ENCODE measurements at regions not wholly inside any gene's neighbourhood (a gene's known extent, or its start where the extent isn't known, plus 50 kb on each side); places are given as distances from the start of the nearest gene placed in this dataset.
"Not testable (repeated sequence)": the region's sequence is repeated elsewhere in the genome, so short reads cannot be mapped to it uniquely, and the experiment has no call there.

- DNase-seq (no peak), ATAC-seq (no peak)
- intact Hi-C loops (cut with micrococcal nuclease): no loop called here
Measured at GRCh38 chr13:89432997-89433396, 1761.8 kb downstream of the SLITRK5 start.

DNA sequence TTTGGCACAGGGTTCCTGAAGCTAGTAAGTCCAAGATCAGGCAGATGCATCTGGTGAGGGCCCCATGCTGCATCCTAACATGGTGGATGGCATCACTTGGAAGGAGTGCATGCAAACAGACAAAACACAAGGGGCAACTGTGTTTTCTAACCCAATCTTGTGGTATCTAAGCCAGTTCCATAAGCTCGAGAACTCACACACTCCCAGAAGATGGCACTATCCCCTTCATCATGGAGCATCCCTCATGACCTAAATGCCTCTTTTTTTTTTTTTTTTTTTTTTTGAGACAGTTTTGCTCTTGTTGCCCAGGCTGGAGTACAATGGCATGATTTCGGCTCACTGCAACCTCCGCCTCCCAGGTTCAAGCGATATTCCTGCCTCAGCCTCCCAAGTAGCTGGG, 1763.5 kb downstream of the SLITRK5 start:
- ATAC-seq; DNase-seq; intact Hi-C loops (cut with micrococcal nuclease): not testable (repeated sequence)

- no peak for DNase-seq
- intact Hi-C loops (cut with micrococcal nuclease): no loop called here
- ATAC-seq: no peak
Measured at GRCh38 chr13:89454681-89455080, 1783.5 kb downstream of the SLITRK5 start.

DNA sequence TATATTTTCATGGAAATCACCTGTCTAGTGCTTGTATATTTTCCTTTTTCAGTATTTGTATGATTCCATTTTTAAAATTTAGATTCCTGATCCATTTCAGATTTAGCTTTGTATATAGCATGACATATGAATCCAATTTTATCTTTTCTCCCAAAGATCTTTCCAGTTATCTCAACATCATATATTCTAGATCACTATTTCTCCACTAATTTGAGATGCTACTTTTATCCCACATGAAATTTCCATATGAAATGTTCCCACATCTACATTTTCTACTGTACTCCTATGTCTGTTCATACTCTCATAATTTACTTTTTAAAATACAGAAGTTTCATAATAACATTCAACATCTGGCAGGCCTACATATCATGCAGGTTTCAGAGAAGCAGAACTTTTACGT, 1784.1 kb downstream of the SLITRK5 start:
- no peak for ATAC-seq
- DNase-seq: no peak
- intact Hi-C loops (cut with micrococcal nuclease): no loop called here

- DNase-seq (no peak), ATAC-seq (no peak)
- intact Hi-C loops (cut with micrococcal nuclease): no loop called here
Measured at GRCh38 chr13:89455741-89456140, 1784.6 kb downstream of the SLITRK5 start.

DNA sequence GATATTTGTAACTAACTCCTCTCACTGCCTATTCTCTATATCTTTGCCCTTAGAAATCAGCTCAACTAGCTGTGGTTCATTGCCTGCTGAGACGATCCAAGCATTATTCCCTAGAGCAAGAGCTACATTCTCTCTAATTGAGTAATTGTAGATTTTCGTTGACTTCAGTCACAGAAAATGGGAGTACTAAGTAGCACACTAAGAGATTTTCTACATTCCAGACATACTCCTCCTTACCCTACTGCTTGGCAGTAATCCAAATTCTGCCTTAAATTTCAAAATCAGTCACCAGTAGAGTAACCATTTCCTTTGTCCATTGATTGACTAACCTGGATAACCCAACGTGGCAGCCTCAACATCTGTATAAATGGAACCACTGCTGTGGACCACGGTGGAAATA, 1786.8 kb downstream of the SLITRK5 start:
- intact Hi-C loops (cut with micrococcal nuclease): no loop called here
- DNase-seq (no peak), ATAC-seq (no peak)

DNA sequence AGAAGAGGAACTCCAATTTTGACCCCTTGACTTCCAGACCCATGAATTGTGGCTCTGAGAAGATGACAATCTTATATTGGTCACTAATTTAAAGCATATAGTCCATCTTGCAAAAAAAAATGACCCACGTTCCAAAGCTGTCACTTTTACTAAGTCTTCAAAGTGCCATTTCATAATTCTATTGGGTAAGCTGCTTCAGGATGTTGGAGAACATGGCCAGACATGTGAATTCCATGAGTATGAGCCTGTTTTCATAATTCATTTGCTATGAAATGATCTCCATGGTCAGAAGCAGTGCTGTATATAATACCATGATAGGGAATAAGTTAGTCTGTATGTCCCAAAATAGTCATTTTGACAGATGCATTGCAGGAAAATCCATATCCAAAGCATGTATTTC, 1787.3 kb downstream of the SLITRK5 start:
- intact Hi-C loops (cut with micrococcal nuclease): no loop called here
- DNase-seq: no peak
- no peak for ATAC-seq

DNA sequence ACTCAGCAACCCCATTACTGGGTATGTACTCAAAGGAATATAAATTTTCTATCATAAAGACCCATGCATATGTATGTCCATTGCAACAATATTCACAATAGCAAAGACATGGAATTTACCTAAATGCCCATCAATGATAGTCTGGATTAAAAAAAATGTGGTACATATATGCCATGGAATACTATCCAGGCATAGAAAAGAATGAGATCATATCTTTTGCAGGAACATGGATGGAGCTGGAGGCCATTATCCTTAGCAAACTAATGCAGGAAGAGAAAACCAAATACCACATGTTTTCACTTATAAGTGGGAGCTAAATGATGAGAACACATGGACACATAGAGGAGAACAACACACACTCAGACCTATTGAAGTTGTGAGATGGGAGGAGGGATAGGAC, 1789.7 kb downstream of the SLITRK5 start:
- ATAC-seq; DNase-seq; intact Hi-C loops (cut with micrococcal nuclease): not testable (repeated sequence)

DNA sequence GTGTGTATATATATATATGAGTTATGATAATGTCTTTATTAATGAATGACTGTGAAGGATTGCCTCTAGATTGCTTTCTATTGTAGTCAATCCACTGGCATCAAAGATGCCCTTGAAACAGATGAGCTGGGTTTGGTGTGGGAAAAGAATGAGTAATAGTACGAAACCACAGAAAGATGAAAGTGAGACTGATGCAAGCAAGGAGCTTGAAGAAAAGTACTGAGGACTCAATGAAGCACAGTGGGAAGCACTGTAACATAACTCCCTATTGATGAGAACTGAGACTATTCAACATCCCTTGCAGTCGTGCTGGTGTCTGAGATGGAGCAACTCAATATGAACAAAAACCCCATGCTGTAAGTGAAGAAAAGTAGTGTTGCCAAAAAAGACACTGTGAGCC, 1794.2 kb downstream of the SLITRK5 start:
- intact Hi-C loops (cut with micrococcal nuclease): no loop called here
- ATAC-seq (no peak), DNase-seq (no peak)

GRCh38 chr13:89468081-89468480, 1796.9 kb downstream of the SLITRK5 start:
- DNase-seq (no peak), ATAC-seq (no peak)
- intact Hi-C loops (cut with micrococcal nuclease): no loop called here

DNA sequence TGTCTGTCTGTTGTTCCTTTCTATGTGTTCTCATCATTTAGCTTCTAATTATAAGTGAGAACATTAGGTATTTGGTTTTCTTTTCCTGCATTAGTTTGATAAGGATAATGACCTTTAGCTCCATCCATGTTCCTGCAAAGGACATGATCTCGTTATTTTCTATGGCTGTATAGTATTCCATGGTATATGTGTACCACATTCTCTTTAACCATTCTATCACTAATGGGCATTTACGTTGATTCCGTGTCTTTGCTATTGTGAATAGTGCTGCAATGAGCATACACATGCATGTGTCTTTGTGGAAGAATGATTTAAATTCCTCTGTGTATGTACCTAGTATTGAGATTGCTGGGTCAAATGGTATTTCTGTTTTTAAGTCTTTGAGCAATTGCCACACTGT, 1799.7 kb downstream of the SLITRK5 start:
- intact Hi-C loops (cut with micrococcal nuclease): no loop called here
- DNase-seq: no peak
- no peak for ATAC-seq

DNA sequence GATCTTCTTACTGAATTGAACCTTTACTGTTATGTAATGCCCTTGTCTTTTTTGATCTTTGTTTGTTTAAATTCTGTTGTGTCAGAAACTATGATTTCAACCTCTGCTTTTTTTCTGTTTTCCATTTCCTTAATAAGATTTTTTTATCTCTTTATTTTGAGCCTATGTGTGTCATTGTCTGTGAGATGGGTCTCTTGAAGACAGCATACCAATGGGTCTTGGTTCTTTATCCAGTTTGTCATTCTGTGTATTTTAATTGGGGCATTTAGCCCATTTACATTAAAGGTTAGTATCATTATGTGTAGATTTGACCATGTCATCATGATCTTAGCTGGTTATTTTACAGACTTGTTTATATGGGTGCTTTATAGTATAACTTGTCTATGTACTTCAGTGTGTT, 1803.3 kb downstream of the SLITRK5 start:
- intact Hi-C loops (cut with micrococcal nuclease): no loop called here
- no peak for DNase-seq
- no peak for ATAC-seq

DNA sequence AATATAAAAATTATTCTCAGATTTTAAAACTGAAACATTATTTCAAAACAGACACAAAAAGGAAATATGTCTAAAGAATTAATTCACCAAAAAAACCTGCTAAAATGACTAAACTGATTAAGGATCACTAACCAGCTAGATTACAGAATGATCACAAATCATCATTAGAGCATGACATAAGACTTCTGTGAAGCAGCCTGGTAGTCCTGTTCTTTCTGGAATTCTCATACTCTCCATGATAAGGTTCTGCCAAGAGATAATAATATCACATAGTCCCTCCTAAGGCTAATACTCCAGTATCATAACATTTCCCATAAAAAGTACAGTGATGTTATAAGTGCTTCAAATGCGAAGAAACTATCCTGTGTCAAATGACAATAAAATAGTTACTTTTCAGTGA, 1814.9 kb downstream of the SLITRK5 start:
- no peak for DNase-seq
- intact Hi-C loops (cut with micrococcal nuclease): no loop called here
- ATAC-seq: no peak

GRCh38 chr13:89486709-89487108, 1815.5 kb downstream of the SLITRK5 start:
- DNase-seq (no peak), ATAC-seq (no peak)
- intact Hi-C loops (cut with micrococcal nuclease): no loop called here

DNA sequence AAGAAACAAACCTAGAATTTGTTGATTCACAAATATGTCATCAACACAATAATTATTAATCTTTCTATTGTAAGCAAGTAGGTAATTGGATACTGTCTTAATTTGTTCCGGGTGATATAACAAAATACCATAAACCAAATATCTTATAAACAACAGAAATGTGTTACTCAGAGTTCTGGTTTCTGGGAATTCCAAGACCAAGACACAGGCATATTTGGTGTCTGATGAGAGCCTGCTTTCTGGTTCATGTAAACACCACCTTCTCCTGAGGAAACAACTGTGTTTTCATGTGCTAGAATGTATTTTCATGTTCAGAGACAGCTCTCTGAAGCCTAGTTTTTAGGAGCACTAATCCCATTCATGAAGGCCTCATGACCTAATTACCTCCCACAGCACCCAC, 1819.5 kb downstream of the SLITRK5 start:
- ATAC-seq: no peak
- intact Hi-C loops (cut with micrococcal nuclease): no loop called here
- no peak for DNase-seq

- ATAC-seq (no peak), DNase-seq (no peak)
- intact Hi-C loops (cut with micrococcal nuclease): no loop called here
Measured at GRCh38 chr13:89496478-89496877, 1825.3 kb downstream of the SLITRK5 start.

- intact Hi-C loops (cut with micrococcal nuclease): no loop called here
- no peak for ATAC-seq
- no peak for DNase-seq
Measured at GRCh38 chr13:89497658-89498057, 1826.5 kb downstream of the SLITRK5 start.

- intact Hi-C loops (cut with micrococcal nuclease): no loop called here
- ATAC-seq: no peak
Measured at GRCh38 chr13:89502286-89502685, 1831.1 kb downstream of the SLITRK5 start.

GRCh38 chr13:89514534-89515312, 1832.8 kb upstream of the MIR17HG start:
- intact Hi-C loops (cut with micrococcal nuclease): no loop called here
- ATAC-seq (peak; percentile 96), DNase-seq (no peak)

More at GRCh38 chr13:89502286-89502685, 1831.1 kb downstream of the SLITRK5 start:
- DNase-seq: no peak

DNA sequence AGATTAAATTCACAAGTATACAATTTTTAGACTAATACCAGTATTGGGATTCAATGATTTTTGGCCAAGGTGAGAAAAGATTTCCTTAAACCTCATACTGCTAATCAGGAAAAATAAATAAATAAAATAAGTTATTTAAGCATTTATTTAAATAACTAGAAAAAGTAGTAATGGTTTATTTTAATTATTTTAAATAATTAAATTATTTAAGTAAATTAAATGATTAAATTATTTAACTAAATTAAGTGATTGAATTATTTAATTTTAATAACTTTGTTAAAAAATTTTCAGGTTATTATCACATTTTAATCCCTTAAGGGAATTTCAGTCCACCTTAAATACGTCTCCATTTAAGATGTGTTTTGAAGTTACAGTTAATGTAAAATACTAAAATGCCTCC, 1831.5 kb upstream of the MIR17HG start:
- ATAC-seq (no peak), DNase-seq (no peak)
- intact Hi-C loops (cut with micrococcal nuclease): no loop called here

- ATAC-seq (no peak), DNase-seq (no peak)
- intact Hi-C loops (cut with micrococcal nuclease): no loop called here
Measured at GRCh38 chr13:89518289-89519077, 1829.0 kb upstream of the MIR17HG start.
